ENCODE measurements at regions not wholly inside any gene's neighbourhood (a gene's known extent, or its start where the extent isn't known, plus 50 kb on each side); places are given as distances from the start of the nearest gene placed in this dataset.

DNA sequence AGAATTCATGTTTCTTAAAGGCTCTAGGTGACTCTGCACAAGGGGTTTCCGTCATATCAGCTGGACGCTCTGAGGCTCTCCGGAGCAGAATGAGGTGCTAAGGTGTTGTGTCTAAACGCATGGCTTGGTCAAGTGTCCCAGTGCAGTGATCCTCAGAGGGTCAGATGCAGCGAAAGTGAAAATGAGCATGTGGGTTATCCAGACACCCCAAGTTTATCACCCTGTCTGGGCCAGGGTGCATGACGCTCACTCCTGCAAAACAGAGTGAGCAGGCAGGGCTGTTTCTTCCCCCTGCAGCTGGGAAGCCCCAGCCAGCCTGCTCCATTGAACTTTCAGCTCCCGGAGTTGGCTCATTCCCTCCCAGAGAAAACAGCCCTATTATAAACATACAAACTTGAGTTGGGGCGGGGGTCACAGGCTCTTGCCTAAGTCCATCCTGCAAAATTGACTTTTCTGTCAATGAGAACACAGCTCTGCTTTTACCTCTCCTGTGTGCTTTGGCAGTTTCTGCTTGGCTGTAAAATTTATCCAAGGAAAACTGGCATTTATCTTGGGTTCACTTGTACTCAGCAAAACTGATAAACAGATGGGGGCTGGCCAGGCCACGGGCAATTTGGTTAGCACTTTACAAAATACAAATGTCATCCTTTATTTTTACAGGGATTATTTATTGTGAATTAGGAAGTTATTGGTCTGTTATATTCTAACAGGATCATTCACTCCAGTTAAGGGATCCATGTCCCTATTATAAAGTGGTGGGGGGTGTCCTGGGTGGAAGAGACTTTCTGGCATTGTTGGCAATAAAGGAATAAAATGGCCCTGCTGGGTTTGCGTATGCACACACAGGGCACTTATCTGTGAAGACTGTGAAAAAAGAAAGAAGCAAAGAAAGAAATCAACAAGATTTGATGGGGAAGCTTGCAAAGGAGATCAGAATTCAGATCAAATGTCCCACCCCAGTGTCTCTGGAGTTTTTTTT is 154.9 kb downstream of the FOXA2 start:
- no peak for DNase-seq (ENCODE audit: low read depth in 1 of 2, low spot score in 1 of 2)
- Histone ChIP-seq H3K36me3 (no peaks in the 10 kb centered on the region), H3K4me3 (no peak overlapping the region), H3K4me1 (ENCODE audit: low read depth) (no peaks in the 10 kb centered on the region), H3K9me3 (ENCODE audit: low read depth) (no peaks in the 10 kb centered on the region), H3K27ac (no peak overlapping the region), H3K27me3 (peaks cover 14% of the 10 kb centered on the region)
- TF ChIP-seq, protein P1, sequence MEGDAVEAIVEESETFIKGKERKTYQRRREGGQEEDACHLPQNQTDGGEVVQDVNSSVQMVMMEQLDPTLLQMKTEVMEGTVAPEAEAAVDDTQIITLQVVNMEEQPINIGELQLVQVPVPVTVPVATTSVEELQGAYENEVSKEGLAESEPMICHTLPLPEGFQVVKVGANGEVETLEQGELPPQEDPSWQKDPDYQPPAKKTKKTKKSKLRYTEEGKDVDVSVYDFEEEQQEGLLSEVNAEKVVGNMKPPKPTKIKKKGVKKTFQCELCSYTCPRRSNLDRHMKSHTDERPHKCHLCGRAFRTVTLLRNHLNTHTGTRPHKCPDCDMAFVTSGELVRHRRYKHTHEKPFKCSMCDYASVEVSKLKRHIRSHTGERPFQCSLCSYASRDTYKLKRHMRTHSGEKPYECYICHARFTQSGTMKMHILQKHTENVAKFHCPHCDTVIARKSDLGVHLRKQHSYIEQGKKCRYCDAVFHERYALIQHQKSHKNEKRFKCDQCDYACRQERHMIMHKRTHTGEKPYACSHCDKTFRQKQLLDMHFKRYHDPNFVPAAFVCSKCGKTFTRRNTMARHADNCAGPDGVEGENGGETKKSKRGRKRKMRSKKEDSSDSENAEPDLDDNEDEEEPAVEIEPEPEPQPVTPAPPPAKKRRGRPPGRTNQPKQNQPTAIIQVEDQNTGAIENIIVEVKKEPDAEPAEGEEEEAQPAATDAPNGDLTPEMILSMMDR (IDR thresholded peaks at IDR 0.05; ENCODE audit: low read depth, low read length): no peak

DNA sequence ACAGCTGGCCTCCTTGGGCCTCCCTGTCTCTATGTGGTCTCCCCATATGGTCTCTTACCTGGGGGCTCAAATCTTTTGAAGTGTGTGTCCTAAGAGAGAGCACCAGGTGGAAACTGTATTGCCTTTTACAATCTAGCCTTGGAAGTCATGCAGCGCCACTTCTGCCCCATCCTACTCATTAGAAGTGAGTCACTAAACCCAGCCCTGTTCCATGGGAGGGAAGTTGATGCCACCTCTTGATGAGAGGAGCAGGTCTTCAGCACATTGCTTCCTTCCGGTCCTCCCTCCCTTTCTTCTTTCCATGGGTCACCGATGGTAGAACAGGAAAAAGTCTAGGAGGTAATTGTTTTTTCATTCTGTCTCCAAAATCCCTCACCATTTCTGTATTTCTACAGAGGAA is 156.3 kb downstream of the FOXA2 start:
- TF ChIP-seq, protein P1 (IDR thresholded peaks at IDR 0.05; ENCODE audit: low read depth, low read length): no peak
- no peak for DNase-seq (ENCODE audit: low read depth in 1 of 2, low spot score in 1 of 2)
- Histone ChIP-seq H3K36me3 (no peaks in the 10 kb centered on the region), H3K4me3 (no peak overlapping the region), H3K27me3 (peaks cover 19% of the 10 kb centered on the region), H3K27ac (no peak overlapping the region), H3K4me1 (ENCODE audit: low read depth) (no peaks in the 10 kb centered on the region), H3K9me3 (ENCODE audit: low read depth) (no peaks in the 10 kb centered on the region)

DNA sequence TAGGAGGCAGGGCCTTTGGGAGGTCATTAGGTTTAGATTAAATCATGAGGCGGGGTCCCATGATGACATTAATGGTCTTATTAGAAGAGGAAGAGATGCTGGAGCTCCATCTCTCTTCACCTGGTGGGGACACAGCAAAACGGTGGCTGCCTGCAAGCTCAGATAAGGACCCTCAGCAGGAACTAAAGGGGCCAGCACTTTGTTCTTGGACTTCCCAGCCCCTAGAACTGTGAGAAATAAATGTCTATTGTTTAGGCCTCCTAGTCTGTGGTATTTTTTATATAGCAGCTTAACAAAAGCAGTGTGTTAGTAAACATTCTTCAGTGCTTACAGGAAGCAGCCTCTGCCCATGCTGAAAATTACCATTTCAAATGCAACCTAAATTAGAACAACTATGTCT is 157.6 kb downstream of the FOXA2 start:
- Histone ChIP-seq H3K4me1 (ENCODE audit: low read depth) (no peaks in the 10 kb centered on the region), H3K27me3 (peaks cover 19% of the 10 kb centered on the region), H3K27ac (no peak overlapping the region), H3K36me3 (no peaks in the 10 kb centered on the region), H3K9me3 (ENCODE audit: low read depth) (no peaks in the 10 kb centered on the region), H3K4me3 (no peak overlapping the region)
- TF ChIP-seq, protein P1 (IDR thresholded peaks at IDR 0.05; ENCODE audit: low read depth, low read length): no peak
- DNase-seq (ENCODE audit: low read depth in 1 of 2, low spot score in 1 of 2): no peak

DNA sequence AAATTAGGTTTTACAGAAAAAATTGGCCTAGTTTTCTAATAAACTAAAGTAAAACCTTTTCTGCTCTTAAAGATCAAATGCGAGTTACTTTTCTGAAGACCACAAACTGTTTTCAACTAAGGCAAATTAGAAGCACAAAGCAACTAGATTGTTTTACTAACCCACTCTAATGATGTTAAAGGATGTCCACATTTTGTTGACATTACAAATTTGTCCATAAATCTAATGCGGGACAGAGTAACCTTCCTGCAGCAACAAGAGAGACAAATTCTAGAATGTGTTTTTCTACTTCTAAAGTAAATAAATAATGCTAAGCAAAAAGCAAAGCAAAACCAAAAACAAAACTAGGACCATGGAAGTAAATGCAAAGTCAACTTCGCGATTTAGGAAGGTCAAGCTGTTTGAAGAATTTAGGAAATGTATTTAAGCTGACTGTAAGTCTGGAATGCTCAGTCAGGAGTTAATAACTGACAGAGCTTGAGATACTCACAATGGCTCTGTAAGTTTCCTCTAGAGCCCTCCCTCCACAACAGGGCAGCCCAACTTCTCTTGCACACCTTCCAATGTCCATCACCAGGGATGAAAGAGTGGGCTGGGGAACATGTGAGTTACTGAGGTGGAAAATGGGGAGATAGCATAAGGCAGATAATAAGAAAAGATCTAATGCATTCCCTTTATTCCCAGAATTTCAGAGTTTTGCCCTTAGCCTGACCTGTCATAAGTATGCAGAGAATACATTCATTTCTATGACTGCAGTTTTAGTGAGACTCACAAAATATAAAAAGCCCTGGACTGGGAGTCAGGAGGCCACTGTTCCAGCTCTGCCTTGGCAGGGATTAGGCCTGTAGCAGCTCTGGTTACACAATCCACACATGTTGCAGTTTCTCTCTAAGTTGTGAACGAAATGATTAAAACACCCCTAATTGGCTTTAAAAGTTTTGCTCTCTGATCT is 158.8 kb downstream of the FOXA2 start:
- no peak overlapping the region for H3K4me3 ChIP-seq
- peaks cover 19% of the 10 kb centered on the region for H3K27me3 ChIP-seq
- no peaks in the 10 kb centered on the region for H3K36me3 ChIP-seq

More for the DNA sequence above, 158.8 kb downstream of the FOXA2 start:
- no peaks in the 10 kb centered on the region for H3K4me1 ChIP-seq (ENCODE audit: low read depth)
- no peaks in the 10 kb centered on the region for H3K9me3 ChIP-seq (ENCODE audit: low read depth)
- peak in 1 of 2 donors; percentile 40 for DNase-seq (ENCODE audit: low read depth in 1 of 2, low spot score in 1 of 2)
- H3K27ac ChIP-seq: no peak overlapping the region
- TF ChIP-seq, protein P1 (IDR thresholded peaks at IDR 0.05; ENCODE audit: low read depth, low read length): no peak
